Heart left ventricle (tissue), 13 donors: ENCODE measurements at regions not wholly inside any gene's neighbourhood (a gene's known extent, or its start where the extent isn't known, plus 50 kb on each side); places are given as distances from the start of the nearest gene placed in this dataset.

ENCODE experiments used
- CTCF ChIP-seq, 12 donors: fragments of 200-600 bp; sonication (generic) in 4 of 12; IDR thresholded peaks; one replicate each; pipeline versions ENCODE4 v1.5.0 to v1.8.0; 2018 to 2022; ENCODE audit warnings: antibody characterized with exemption in 12 of 12, mild to moderate bottlenecking in 5 of 12
- POLR2A ChIP-seq, 2 donors: fragments of 450-650 bp; IDR thresholded peaks; one replicate each; pipeline ENCODE4 v1.6.1; 2017; ENCODE audit warnings: antibody characterized with exemption in 2 of 2, mild to moderate bottlenecking in 2 of 2, moderate library complexity in 2 of 2
- donor health status: ischemic (EF 13 %, LVEDD 7.1; RV severe dilation, severe dysfunction).
- donor health status: DM: no; HTN: yes; CAD: no.
- donor health status: DM: no; HTN: no; CAD: no.
- donor health status: ischemic (EF 25% LVEDD 6.9; RV normal size, moderate dysfunction).
- donor health status: ischemic (EF 25% LVEDD 5.7; RV mildly dilated, moderate dysfunction).
- donor health status: ischemic (EF 35%, LVEDD 5.7; RV mildly dilated, moderate dysfunction).
- donor health status: nonischemic (EF 11% LVEDD 7.7; RV severe dilation, severe dysfunction).
- donor health status: DM: yes; HTN: yes; CAD: no.
- donor health status: PGD.
- donor health status: ischemic (EF 29% LVEDD 5.4; RV normal size, mild dysfunction).
- donor health status: nonischemic (EF 23%, LVEDD 6.1; RV moderate dilation, normal function).

GRCh38 chrX:39560271-39560670 lies 537.5 kb downstream of the BCOR start:
- TF ChIP-seq CTCF (IDR thresholded peaks at IDR 0.05), result no peak
- TF ChIP-seq POLR2A (IDR thresholded peaks at IDR 0.05), result no peak
